ENCODE measurements at regions not wholly inside any gene's neighbourhood (a gene's known extent, or its start where the extent isn't known, plus 50 kb on each side); places are given as distances from the start of the nearest gene placed in this dataset. TPM values are rescaled to one million over a fixed set of nuclear protein-coding genes. Genes with fewer than 3 reads are reported as not detected.
"Not testable (repeated sequence)": the region's sequence is repeated elsewhere in the genome, so short reads cannot be mapped to it uniquely, and the experiment has no call there.

GRCh38 chr14:51596488-51597117 lies 55.1 kb upstream of the FRMD6 start:
- in situ Hi-C loops (cut with MboI), result no loop called here
- Histone ChIP-seq H3K79me2 (ENCODE audit: insufficient read depth) (peaks cover 49% of the 10 kb centered on the region), H3F3A (ENCODE audit: insufficient read depth) (peaks cover 44% of the 10 kb centered on the region), H3K9me3 (ENCODE audit: low read depth) (no peaks in the 10 kb centered on the region), H3K27ac (peak overlapping the region; percentile 98), H3K9ac (peak overlapping the region; percentile 24; the same call in 1 of the 2 replicates), H3K9me2 (ENCODE audit: insufficient read depth) (no peaks in the 10 kb centered on the region), H4K20me1 (ENCODE audit: insufficient read depth) (no peaks in the 10 kb centered on the region), H2AFZ (no peak overlapping the region), H3K4me2 (ENCODE audit: unreplicated experiment) (peak overlapping the region; percentile 37), H3K27me3 (replicated peaks; ENCODE audit: insufficient read depth) (no peaks in the 10 kb centered on the region), H3K4me3 (no peak overlapping the region), H3K36me3 (ENCODE audit: low read depth) (no peaks in the 10 kb centered on the region), H3K4me1 (ENCODE audit: insufficient read depth) (peaks cover 58% of the 10 kb centered on the region)
- TF ChIP-seq EZH2 (IDR thresholded peaks at IDR 0.05; ENCODE audit: insufficient read depth, poor library complexity, severe bottlenecking), result no peak
- TF ChIP-seq EZH2phosphoT487 (IDR thresholded peaks at IDR 0.05; ENCODE audit: insufficient read depth, low read depth), result no peak
- WGBS, 2 experiments (ENCODE audit: low coverage in 1 of 2, low lambda C conversion rate in 2 of 2, missing lambda C conversion rate in 2 of 2), result 97% methylated on average over 6 of the region's 6 CpGs
- no peak for DNase-seq

DNA sequence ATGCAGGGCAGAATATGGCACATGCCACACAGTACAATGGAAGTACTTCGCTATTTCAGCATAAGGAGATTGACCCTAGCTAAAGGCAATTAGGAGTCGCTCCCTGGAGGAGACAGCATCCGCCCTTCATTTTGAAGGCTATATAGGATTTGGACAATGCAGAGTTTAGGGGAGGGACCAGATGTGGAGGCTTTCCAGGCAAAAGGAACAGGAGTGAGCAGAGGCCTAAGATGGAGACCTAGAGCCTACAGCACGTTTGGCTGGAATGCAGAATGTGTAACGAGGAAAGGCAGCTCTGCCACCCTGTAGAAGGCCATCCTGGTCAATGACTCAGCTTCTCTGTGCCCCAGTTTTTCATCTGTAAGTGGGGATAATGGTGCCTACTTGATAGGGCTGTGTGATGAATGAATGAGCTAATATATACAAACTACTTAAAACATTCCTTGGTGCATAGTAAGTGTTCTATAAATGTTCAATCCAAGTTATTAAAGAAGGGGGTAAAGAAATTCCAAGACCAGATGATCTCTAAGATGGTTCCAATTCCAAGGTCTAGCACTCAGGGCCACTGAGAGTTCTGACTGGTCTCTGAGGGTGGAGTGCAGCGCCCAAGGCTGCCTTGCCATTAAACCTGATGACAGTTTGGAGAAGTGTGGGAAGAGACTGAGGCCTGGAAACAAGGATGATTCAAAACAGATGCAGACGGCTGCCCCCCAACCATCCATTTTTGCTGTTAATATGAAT lies 54.3 kb upstream of the FRMD6 start:
- Histone ChIP-seq H3K36me3 (ENCODE audit: low read depth) (no peaks in the 10 kb centered on the region), H3F3A (ENCODE audit: insufficient read depth) (peaks cover 52% of the 10 kb centered on the region), H3K4me2 (ENCODE audit: unreplicated experiment) (peak overlapping the region; percentile 37), H3K4me3 (no peak overlapping the region), H3K9ac (peak overlapping the region; percentile 70), H3K9me2 (ENCODE audit: insufficient read depth) (no peaks in the 10 kb centered on the region), H2AFZ (no peak overlapping the region), H3K27ac (peak overlapping the region; percentile 98), H3K79me2 (ENCODE audit: insufficient read depth) (peaks cover 57% of the 10 kb centered on the region), H3K4me1 (ENCODE audit: insufficient read depth) (peaks cover 67% of the 10 kb centered on the region), H3K27me3 (replicated peaks; ENCODE audit: insufficient read depth) (no peaks in the 10 kb centered on the region), H3K9me3 (ENCODE audit: low read depth) (no peaks in the 10 kb centered on the region), H4K20me1 (ENCODE audit: insufficient read depth) (no peaks in the 10 kb centered on the region)
- TF ChIP-seq EZH2 (IDR thresholded peaks at IDR 0.05; ENCODE audit: insufficient read depth, poor library complexity, severe bottlenecking) (no peak), EZH2phosphoT487 (IDR thresholded peaks at IDR 0.05; ENCODE audit: insufficient read depth, low read depth) (0 out of 2 replicates have a peak, but pooled peaks have one; percentile 79)
- in situ Hi-C loops (cut with MboI), result no loop called here
- peak; percentile 91 for DNase-seq
- WGBS, 2 experiments (ENCODE audit: low coverage in 1 of 2, low lambda C conversion rate in 2 of 2, missing lambda C conversion rate in 2 of 2), result 41% methylated on average over 7 of the region's 7 CpGs

GRCh38 chr14:51598924-51599600 lies 52.6 kb upstream of the FRMD6 start:
- WGBS, 2 experiments (ENCODE audit: low coverage in 1 of 2, low lambda C conversion rate in 2 of 2, missing lambda C conversion rate in 2 of 2), result 0% methylated on average over 1 of the region's 1 CpG
- H2AFZ ChIP-seq; H3K36me3 ChIP-seq (ENCODE audit: low read depth); H3K27me3 ChIP-seq (replicated peaks; ENCODE audit: insufficient read depth); H3K9me3 ChIP-seq (ENCODE audit: low read depth); H4K20me1 ChIP-seq (ENCODE audit: insufficient read depth); H3K9me2 ChIP-seq (ENCODE audit: insufficient read depth); in situ Hi-C loops (cut with MboI): not testable (repeated sequence)
- H3K4me1 ChIP-seq (ENCODE audit: insufficient read depth), result peaks cover 82% of the 10 kb centered on the region
- H3F3A ChIP-seq (ENCODE audit: insufficient read depth), result peaks cover 67% of the 10 kb centered on the region
- peak overlapping the region; percentile 75 for H3K4me2 ChIP-seq (ENCODE audit: unreplicated experiment)
- H3K9ac ChIP-seq, result peak overlapping the region; percentile 80
- TF ChIP-seq EZH2phosphoT487 (IDR thresholded peaks at IDR 0.05; ENCODE audit: insufficient read depth, low read depth), result 0 out of 2 replicates have a peak, but pooled peaks have one; percentile 45
- peak; percentile 81 for DNase-seq
- peak overlapping the region; percentile 98 for H3K27ac ChIP-seq
- H3K79me2 ChIP-seq (ENCODE audit: insufficient read depth), result peaks cover 66% of the 10 kb centered on the region
- H3K4me3 ChIP-seq, result peak overlapping the region; percentile 22; the same call in 1 of the 2 replicates

DNA sequence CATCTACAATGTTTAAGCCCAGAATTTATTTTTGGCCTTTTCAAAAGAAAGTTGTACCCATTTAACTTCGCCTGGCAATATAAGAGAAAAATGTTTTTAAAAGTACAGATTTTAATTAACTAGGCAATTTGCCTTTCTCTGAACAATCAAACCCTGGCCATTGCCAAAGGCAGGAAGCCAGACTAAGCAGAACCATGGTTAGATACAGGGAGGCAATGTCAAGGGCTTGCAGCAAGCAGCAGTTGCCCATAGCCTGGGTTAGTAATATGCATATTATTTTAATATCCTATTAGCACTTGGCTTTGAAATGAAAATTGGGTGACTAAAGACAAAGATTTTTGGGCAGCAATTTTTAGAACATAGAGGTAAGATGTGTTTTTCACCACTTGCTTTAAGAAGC lies 51.1 kb upstream of the FRMD6 start:
- no peaks in the 10 kb centered on the region for H3K27me3 ChIP-seq (replicated peaks; ENCODE audit: insufficient read depth)
- H3K27ac ChIP-seq, result peak overlapping the region; percentile 98
- in situ Hi-C loops (cut with MboI), result no loop called here
- TF ChIP-seq EZH2 (IDR thresholded peaks at IDR 0.05; ENCODE audit: insufficient read depth, poor library complexity, severe bottlenecking), result no peak
- H3K9me3 ChIP-seq (ENCODE audit: low read depth), result no peaks in the 10 kb centered on the region
- H3K36me3 ChIP-seq (ENCODE audit: low read depth), result no peaks in the 10 kb centered on the region
- peaks cover 88% of the 10 kb centered on the region for H3K4me1 ChIP-seq (ENCODE audit: insufficient read depth)
- 11 to 27% methylated on average over 1 of the region's 1 CpG for WGBS, 2 experiments (ENCODE audit: low coverage in 1 of 2, low lambda C conversion rate in 2 of 2, missing lambda C conversion rate in 2 of 2)
- H3K9ac ChIP-seq, result peak overlapping the region; percentile 80
- no peaks in the 10 kb centered on the region for H4K20me1 ChIP-seq (ENCODE audit: insufficient read depth)
- H3K79me2 ChIP-seq (ENCODE audit: insufficient read depth), result peaks cover 63% of the 10 kb centered on the region
- DNase-seq, result peak; percentile 38
- no peak overlapping the region for H2AFZ ChIP-seq
- H3K4me3 ChIP-seq, result no peak overlapping the region
- no peaks in the 10 kb centered on the region for H3K9me2 ChIP-seq (ENCODE audit: insufficient read depth)
- peak overlapping the region; percentile 61 for H3K4me2 ChIP-seq (ENCODE audit: unreplicated experiment)
- H3F3A ChIP-seq (ENCODE audit: insufficient read depth), result peaks cover 75% of the 10 kb centered on the region

Small RNA genes lying in the stretch of these regions (small RNA-seq; reads per million reads assigned to genes)
- gene RNU6-1291P (ENCODE audit: low read depth, low replicate concordance), result not detected
